GM12891 (cell line): ENCODE measurements at regions not wholly inside any gene's neighbourhood (a gene's known extent, or its start where the extent isn't known, plus 50 kb on each side); places are given as distances from the start of the nearest gene placed in this dataset.

Source experiments
- POLR2A ChIP-seq: IDR thresholded peaks from 2 replicates; pipeline ENCODE4 v1.6.1; 2011; ENCODE audit warnings: low read depth, low read length, control low read depth
- POU2F2 ChIP-seq: IDR thresholded peaks from 2 replicates; pipeline ENCODE4 v1.6.1; 2011; ENCODE audit warnings: low read depth, mild to moderate bottlenecking, control low read depth, low read length, moderate library complexity

DNA sequence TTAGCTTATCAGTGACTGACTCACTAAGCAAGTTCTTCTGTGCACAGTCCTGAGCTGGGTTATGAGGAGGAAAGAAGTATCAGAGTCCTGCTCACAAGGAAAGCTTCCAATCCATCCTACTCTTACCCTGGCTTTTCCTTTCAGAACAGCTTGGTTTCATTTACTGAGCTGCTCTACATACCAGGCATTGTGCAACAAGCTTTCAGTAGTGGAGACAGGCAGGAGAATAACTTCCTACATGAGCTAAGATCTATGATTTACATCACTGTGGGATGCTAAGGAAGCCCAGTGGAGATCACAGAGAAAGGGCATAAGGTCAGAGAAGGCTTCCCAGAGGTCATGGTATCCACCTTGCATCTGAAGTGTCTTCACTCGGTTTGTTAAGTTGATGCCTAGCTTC lies 144.5 kb downstream of the MAP3K7 start:
- TF ChIP-seq POLR2A = no peak
- TF ChIP-seq POU2F2 = no peak
